ENCODE measurements at regions not wholly inside any gene's neighbourhood (a gene's known extent, or its start where the extent isn't known, plus 50 kb on each side); places are given as distances from the start of the nearest gene placed in this dataset.

DNA sequence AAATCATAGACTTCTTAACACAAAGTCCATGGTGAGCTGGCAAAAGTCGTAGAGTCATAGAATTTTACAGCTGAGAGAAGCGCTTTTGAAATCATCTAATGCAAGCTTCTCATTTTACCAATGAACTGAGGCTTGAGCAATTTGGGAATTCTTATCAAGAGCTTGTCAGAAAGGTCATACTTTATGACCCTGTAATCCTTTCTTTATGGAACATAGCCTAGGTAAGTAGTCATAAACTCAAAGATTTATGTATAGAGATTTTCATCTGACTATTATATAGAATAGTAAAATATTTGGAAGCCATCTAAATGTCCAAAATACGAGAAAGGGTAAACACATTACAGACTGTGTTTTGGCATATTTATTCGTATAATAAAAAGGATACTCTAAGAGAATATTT, 563.5 kb downstream of the PCDH7 start:
- no peaks in the 10 kb centered on the region for H3K9me3 ChIP-seq (ENCODE audit: control insufficient read depth, insufficient read depth, low read depth, low read length)
- no peaks in the 10 kb centered on the region for H3K36me3 ChIP-seq (ENCODE audit: control insufficient read depth, insufficient read depth, low read length)
- DNase-seq (ENCODE audit: low read depth, low spot score) = no peak
- no peaks in the 10 kb centered on the region for H3K27me3 ChIP-seq (ENCODE audit: control insufficient read depth, insufficient read depth, low read length)
- no peak for ATAC-seq
- H3K4me3 ChIP-seq (ENCODE audit: low read depth in 2 of 2, low read length in 2 of 2) = no peak overlapping the region
- H3K27ac ChIP-seq (ENCODE audit: low read length) = no peak overlapping the region
- no TSS peak for BruUV-seq (replicated peaks)
- TF ChIP-seq SIN3A (IDR thresholded peaks at IDR 0.05; ENCODE audit: borderline replicate concordance, insufficient read depth, low read depth, low read length) = no peak
- TF ChIP-seq, protein P1, sequence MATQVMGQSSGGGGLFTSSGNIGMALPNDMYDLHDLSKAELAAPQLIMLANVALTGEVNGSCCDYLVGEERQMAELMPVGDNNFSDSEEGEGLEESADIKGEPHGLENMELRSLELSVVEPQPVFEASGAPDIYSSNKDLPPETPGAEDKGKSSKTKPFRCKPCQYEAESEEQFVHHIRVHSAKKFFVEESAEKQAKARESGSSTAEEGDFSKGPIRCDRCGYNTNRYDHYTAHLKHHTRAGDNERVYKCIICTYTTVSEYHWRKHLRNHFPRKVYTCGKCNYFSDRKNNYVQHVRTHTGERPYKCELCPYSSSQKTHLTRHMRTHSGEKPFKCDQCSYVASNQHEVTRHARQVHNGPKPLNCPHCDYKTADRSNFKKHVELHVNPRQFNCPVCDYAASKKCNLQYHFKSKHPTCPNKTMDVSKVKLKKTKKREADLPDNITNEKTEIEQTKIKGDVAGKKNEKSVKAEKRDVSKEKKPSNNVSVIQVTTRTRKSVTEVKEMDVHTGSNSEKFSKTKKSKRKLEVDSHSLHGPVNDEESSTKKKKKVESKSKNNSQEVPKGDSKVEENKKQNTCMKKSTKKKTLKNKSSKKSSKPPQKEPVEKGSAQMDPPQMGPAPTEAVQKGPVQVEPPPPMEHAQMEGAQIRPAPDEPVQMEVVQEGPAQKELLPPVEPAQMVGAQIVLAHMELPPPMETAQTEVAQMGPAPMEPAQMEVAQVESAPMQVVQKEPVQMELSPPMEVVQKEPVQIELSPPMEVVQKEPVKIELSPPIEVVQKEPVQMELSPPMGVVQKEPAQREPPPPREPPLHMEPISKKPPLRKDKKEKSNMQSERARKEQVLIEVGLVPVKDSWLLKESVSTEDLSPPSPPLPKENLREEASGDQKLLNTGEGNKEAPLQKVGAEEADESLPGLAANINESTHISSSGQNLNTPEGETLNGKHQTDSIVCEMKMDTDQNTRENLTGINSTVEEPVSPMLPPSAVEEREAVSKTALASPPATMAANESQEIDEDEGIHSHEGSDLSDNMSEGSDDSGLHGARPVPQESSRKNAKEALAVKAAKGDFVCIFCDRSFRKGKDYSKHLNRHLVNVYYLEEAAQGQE (IDR thresholded peaks at IDR 0.05; ENCODE audit: insufficient read depth in 1 of 2, low read depth in 2 of 2, low read length in 1 of 2) = no peak
- peak; percentile 42; the same call in 1 of the 2 replicates for TF ChIP-seq TCF7L2 (IDR thresholded peaks at IDR 0.05; ENCODE audit: low read depth, low read length)
- TF ChIP-seq CTCF (IDR thresholded peaks at IDR 0.05) = no peak
- TF ChIP-seq POLR2AphosphoS5 (IDR thresholded peaks at IDR 0.05; ENCODE audit: low read depth, low read length) = no peak
- POLR2A ChIA-PET = no interaction called here
- CTCF ChIA-PET = no interaction called here
- no peaks in the 10 kb centered on the region for H3K4me1 ChIP-seq (ENCODE audit: control insufficient read depth, insufficient read depth, low read length)
- in situ Hi-C loops (cut with HindIII; ENCODE audit: low pct_unique_long_range_greater_than_20kb, low sequenced_read_pairs) = no loop called here
- intact Hi-C loops (cut with micrococcal nuclease; ENCODE audit: unreplicated experiment) = no loop called here

DNA sequence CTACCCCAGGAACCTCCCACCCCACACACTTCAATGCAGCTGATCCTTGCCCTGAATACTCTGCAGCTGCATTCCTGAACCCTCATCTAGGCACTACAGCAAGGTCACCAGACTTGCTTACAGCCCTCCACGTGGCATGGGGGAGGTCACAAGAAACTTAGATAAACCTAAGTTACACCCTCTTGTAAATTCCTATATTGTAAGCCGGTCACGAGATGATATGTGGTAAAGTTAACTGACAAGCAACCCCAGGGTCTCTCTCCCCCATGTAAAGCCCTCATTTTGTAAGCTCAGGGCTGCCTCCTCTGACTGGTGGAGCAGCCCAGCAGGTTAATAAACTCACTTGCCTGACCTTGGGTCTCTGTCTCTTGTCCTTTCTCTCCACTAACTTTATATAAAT, 570.7 kb downstream of the PCDH7 start:
- in situ Hi-C loops (cut with HindIII; ENCODE audit: low pct_unique_long_range_greater_than_20kb, low sequenced_read_pairs) (no loop called here), intact Hi-C loops (cut with micrococcal nuclease; ENCODE audit: unreplicated experiment) (no loop called here)
- ChIA-PET POLR2A (no interaction called here), CTCF (no interaction called here)
- ATAC-seq = no peak
- no peak overlapping the region for H3K4me3 ChIP-seq (ENCODE audit: low read depth in 2 of 2, low read length in 2 of 2)
- H3K27ac ChIP-seq (ENCODE audit: low read length) = no peak overlapping the region
- no peak for TF ChIP-seq POLR2AphosphoS5 (IDR thresholded peaks at IDR 0.05; ENCODE audit: low read depth, low read length)
- no peak for TF ChIP-seq TCF7L2 (IDR thresholded peaks at IDR 0.05; ENCODE audit: low read depth, low read length)
- no peak for TF ChIP-seq SIN3A (IDR thresholded peaks at IDR 0.05; ENCODE audit: borderline replicate concordance, insufficient read depth, low read depth, low read length)
- TF ChIP-seq CTCF (IDR thresholded peaks at IDR 0.05) = no peak
- TF ChIP-seq, protein P1 (IDR thresholded peaks at IDR 0.05; ENCODE audit: insufficient read depth in 1 of 2, low read depth in 2 of 2, low read length in 1 of 2) = no peak
- no peaks in the 10 kb centered on the region for H3K36me3 ChIP-seq (ENCODE audit: control insufficient read depth, insufficient read depth, low read length)
- no TSS peak for BruUV-seq (replicated peaks)
- no peaks in the 10 kb centered on the region for H3K9me3 ChIP-seq (ENCODE audit: control insufficient read depth, insufficient read depth, low read depth, low read length)
- H3K4me1 ChIP-seq (ENCODE audit: control insufficient read depth, insufficient read depth, low read length) = no peaks in the 10 kb centered on the region
- no peak for DNase-seq (ENCODE audit: low read depth, low spot score)
- H3K27me3 ChIP-seq (ENCODE audit: control insufficient read depth, insufficient read depth, low read length) = no peaks in the 10 kb centered on the region

Data from Panc1 (cell line).